Testis (tissue), 2 donors: ENCODE measurements at regions not wholly inside any gene's neighbourhood (a gene's known extent, or its start where the extent isn't known, plus 50 kb on each side); places are given as distances from the start of the nearest gene placed in this dataset.

ENCODE experiments used
- small RNA-seq, 2 donors: library from RNA; depleted of rRNA; stranded (forward); fragments of <200 nt; gene quantifications; one replicate each; pipeline ENCODE3, GENCODE V24; 2016

Small RNA genes in the stretch of these regions (small RNA-seq; reads per million reads assigned to genes)
- 0 reads per million in 2 donors for gene AP003385.4
- 0 reads per million in 2 donors for gene AP003716.2
- 0 reads per million in 2 donors for gene RNU6-46P
